MG63 (cell line): ENCODE measurements at regions not wholly inside any gene's neighbourhood (a gene's known extent, or its start where the extent isn't known, plus 50 kb on each side); places are given as distances from the start of the nearest gene placed in this dataset.
"Not testable (repeated sequence)": the region's sequence is repeated elsewhere in the genome, so short reads cannot be mapped to it uniquely, and the experiment has no call there.

Experiments
- DNase-seq: peaks from one replicate; pipeline ENCODE4 v3.0.0-alpha.2; 2020
- H3K27me3 ChIP-seq: fragments of 250-450 bp; sonication (Bioruptor Pico); 2 replicates; pipeline ENCODE4 v1.5.1; 2020; ENCODE audit warnings: mild to moderate bottlenecking, moderate library complexity
- H3K36me3 ChIP-seq: fragments of 250-450 bp; sonication (Bioruptor Pico); 2 replicates; pipeline ENCODE4 v1.5.1; 2020; ENCODE audit warnings: mild to moderate bottlenecking, moderate library complexity
- H3K4me3 ChIP-seq: fragments of 250-450 bp; sonication (Bioruptor Pico); 2 replicates; pipeline ENCODE4 v1.5.1; 2020; ENCODE audit warnings: mild to moderate bottlenecking, moderate library complexity
- H3K9me3 ChIP-seq: fragments of 250-450 bp; sonication (Bioruptor Pico); 2 replicates; pipeline ENCODE4 v1.5.1; 2020; ENCODE audit warnings: mild to moderate bottlenecking, moderate library complexity

DNA sequence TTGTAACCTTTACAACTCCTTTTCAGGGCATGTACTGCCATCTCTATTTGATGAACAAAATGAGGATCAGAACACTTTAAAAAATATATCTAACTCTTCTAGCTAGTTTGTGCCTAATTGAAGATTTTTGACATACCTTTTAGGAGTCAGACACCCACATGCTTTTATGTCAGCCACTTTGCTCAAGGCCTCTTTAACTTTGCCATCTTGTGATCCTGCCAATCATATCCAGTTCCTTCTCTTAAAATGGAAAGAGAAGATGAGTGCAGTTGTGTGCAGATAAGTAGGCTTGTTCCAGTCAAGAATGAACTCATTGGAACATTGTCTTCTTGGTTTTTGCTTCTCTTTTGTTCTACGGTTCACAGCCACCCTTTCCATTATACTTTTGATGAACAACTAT, 425.6 kb upstream of the TNC start:
- no peaks in the 10 kb centered on the region for H3K36me3 ChIP-seq
- no peaks in the 10 kb centered on the region for H3K9me3 ChIP-seq
- H3K27me3 ChIP-seq = no peaks in the 10 kb centered on the region
- H3K4me3 ChIP-seq = no peak overlapping the region
- DNase-seq = no peak

DNA sequence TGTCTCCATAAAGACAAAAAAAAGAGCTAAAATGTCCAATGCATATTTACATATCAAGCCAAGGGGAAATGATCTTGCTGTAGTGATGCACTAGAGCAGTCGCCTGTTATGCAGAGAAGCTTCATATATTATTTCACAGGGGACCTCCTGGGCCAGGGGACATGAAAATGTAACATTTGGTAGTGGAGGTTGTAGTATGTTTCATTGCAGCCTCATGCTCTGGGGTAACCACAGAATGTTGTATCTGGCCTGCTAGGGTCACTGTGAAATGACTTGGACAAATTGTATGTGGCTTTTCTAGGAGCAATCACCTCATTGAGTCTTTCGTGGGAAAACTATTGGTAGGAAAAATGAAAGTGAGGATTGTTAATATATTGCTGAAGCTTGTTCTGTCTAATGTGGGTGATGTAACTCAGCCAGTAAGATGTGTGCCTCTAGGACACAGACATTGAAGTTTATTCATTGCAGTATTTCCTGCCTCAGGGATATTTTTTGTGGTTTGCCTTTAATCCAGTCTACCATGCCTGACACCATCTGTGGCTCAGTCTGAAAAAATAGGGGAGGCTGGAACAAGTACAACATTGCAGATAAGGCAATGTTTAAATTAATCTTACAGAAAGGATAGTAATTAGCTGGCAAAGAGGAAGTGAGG, 430.8 kb upstream of the TNC start:
- Histone ChIP-seq H3K9me3 (no peaks in the 10 kb centered on the region), H3K27me3 (no peaks in the 10 kb centered on the region), H3K4me3 (no peak overlapping the region), H3K36me3 (no peaks in the 10 kb centered on the region)
- no peak for DNase-seq

DNA sequence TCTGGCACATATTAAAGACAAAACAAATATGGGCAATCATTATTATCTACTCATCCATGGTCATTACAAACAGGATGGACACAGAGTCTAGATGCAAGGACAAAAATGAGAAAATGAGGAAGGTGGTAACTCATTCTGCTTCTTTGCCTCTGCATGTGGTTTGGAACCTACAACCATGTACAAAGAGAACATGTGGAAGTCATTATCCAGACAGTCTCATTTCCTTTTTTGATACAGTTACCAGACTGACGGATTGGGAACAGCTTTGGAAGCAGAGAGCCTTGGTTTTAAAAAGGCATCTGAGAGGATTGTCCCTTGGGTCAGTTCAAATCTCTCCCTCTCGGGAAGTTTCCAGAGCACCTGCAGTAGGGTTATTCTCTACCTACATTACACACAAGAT, 433.4 kb upstream of the TNC start:
- no peak for DNase-seq
- Histone ChIP-seq H3K27me3 (no peaks in the 10 kb centered on the region), H3K36me3 (no peaks in the 10 kb centered on the region), H3K4me3 (no peak overlapping the region), H3K9me3 (no peaks in the 10 kb centered on the region; the same call in 1 of the 2 replicates)

DNA sequence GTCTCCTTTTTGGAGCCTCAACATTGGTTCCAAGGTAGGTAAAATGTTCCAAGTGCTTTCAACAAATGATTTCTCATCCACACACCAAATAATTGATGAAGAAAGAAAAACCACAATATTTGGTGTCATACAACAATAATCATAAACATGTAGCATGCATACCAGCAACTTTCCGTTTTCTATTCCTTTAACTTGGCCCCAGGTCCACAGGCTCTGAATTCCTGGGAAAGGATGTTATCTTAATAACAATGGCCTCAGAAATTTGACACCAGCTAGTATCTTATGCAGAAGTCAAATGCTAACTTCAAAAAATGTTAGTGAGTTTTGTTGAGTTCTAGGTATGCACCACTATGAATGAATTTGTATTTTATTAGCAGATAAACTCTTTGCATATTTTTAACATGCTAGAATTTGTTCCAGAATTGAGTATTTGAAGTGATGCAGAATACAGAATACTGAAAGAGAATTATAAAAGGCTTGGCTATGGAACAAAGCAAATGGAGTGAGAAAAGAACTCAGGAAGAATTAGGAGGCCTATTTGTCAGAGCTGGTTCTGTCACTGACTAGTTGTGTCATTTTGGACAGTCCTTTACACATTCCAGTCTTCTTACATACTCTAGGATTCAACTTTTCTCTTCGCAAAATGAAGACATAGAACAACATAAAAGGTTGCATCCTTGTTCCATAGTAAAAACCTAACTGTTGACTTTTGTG, 435.3 kb upstream of the TNC start:
- Histone ChIP-seq H3K36me3 (no peaks in the 10 kb centered on the region), H3K9me3 (no peaks in the 10 kb centered on the region; the same call in 1 of the 2 replicates), H3K27me3 (no peaks in the 10 kb centered on the region), H3K4me3 (no peak overlapping the region)
- no peak for DNase-seq

DNA sequence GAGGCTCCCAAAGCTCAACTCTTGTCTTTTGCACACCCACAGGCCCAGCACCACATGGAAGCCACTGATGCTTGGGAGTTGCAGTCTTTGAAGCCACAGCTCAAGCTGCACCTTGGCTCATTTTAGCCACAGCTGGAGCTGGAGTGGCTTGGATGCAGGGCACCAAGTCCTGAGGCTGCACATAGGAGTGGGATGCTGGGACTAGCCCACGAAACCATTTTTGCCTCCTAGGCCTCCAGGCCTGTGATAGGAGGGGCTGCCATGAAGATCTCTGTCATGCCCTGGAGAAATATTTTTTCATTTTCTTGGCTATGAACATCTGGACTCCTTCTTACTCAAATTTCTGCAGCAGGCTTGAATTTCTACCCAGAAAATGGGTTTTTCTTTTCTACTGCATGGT, 438.5 kb upstream of the TNC start:
- DNase-seq = no peak
- Histone ChIP-seq H3K4me3 (no peak overlapping the region), H3K36me3 (no peaks in the 10 kb centered on the region), H3K27me3 (no peaks in the 10 kb centered on the region), H3K9me3 (no peaks in the 10 kb centered on the region; the same call in 1 of the 2 replicates)

DNA sequence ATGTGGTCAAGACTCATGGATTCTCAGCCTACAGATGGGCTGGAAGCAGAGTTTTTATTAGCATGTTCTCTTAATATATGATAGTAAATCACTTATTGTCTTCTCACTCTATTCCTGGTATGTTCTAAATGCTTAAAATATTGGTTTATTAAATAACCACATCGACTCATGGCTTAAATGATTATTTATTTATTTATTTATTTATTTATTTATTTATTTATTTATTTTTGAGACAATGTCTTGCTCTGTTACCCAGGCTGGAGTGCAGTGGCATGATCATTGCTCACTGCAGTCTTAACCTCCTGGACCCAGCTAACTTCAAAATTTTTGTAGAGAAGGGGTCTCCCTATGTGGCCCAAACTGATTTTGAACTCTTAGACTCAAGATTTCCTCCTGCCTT, 457.2 kb upstream of the TNC start:
- DNase-seq = no peak
- H3K4me3 ChIP-seq = no peak overlapping the region
- H3K9me3 ChIP-seq = no peaks in the 10 kb centered on the region; the same call in 1 of the 2 replicates
- no peaks in the 10 kb centered on the region for H3K27me3 ChIP-seq
- no peaks in the 10 kb centered on the region for H3K36me3 ChIP-seq

DNA sequence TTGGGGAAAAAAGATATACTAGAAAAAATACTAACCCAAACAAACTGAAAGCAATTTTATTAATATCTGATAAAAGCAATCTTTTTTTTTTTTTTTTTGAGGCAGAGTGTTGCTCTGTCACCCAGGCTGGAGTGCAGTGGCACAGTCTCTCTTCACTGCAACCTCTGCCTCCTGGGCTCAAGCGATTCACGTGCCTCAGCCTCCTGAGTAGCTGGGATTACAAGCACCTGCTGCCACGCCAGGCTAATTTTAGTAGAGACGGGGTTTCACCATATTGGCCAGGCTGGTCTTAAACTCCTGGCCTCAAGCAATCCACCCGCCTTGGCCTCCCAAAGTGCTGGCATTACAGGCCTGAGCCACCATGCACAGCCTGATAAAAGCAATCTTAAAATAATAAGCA, 467.5 kb upstream of the TNC start:
- not testable (repeated sequence) for H3K36me3 ChIP-seq, H3K4me3 ChIP-seq, H3K9me3 ChIP-seq, H3K27me3 ChIP-seq, DNase-seq

DNA sequence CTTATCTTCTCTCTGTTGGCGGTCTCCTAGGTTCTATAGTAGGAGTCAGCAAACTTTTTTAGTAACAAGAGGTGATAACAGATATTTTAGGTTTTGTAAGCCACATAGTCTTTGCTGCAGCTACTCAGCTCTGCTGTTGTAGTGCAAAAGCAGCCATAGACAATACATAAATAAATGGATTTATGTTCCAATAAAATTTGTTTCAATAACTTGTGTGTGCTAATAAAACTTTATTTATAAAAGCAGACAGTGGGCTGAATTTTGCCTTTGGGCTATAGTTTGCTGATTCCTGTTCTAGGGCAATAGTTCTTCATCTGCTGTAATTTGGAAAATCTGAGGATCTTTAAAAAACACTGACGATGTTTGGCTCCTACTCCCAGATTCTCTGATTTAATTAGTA, 469.4 kb upstream of the TNC start:
- Histone ChIP-seq H3K4me3 (no peak overlapping the region), H3K36me3 (no peaks in the 10 kb centered on the region), H3K9me3 (peaks cover 8% of the 10 kb centered on the region), H3K27me3 (no peaks in the 10 kb centered on the region)
- DNase-seq = no peak

DNA sequence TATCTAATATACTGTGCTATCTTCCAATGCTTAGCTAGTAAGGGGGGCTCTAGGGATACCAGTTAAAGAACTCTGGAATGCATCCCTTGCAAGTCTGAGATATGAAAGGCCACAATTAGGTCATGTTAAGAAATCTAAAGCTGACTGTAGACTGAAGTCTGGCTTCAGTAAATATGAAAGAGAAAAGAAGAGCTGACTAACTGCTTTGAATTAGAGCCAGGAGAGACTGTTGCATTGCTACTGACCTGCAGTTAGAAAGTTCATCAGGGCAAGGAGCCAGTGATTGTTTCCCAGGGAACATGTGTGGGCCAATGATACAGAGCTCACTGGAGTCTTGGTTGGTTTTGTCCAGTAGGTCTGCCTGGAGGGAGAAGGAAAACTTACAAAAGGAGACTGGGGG, 472.1 kb upstream of the TNC start:
- DNase-seq = peak; percentile 86
- no peak overlapping the region for H3K4me3 ChIP-seq
- H3K36me3 ChIP-seq = no peaks in the 10 kb centered on the region

DNA sequence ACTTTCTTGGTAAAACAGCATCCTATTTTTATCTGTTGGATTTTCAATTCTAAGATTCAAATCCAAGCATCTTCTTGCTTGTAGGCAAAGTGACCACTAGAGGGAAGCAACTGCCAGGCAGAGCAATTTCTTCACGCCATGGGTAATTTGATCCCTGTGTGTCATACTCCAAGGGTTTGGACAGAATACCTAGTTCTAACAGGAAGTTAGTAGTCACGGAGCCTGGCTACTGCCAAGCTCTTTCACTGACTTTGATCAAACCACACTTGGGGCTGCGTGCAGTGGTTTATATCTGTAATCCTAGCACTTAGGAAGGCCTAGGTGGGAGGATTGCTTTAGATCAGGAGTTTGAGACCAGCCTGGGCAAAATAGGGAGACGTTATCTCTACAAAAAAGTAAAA, 473.6 kb upstream of the TNC start:
- no peaks in the 10 kb centered on the region for H3K36me3 ChIP-seq
- DNase-seq = peak; percentile 93
- H3K27me3 ChIP-seq = no peaks in the 10 kb centered on the region
- H3K9me3 ChIP-seq = peaks cover 8% of the 10 kb centered on the region
- no peak overlapping the region for H3K4me3 ChIP-seq

More for the DNA sequence above, 472.1 kb upstream of the TNC start:
- Histone ChIP-seq H3K9me3 (peaks cover 8% of the 10 kb centered on the region), H3K27me3 (no peaks in the 10 kb centered on the region)

DNA sequence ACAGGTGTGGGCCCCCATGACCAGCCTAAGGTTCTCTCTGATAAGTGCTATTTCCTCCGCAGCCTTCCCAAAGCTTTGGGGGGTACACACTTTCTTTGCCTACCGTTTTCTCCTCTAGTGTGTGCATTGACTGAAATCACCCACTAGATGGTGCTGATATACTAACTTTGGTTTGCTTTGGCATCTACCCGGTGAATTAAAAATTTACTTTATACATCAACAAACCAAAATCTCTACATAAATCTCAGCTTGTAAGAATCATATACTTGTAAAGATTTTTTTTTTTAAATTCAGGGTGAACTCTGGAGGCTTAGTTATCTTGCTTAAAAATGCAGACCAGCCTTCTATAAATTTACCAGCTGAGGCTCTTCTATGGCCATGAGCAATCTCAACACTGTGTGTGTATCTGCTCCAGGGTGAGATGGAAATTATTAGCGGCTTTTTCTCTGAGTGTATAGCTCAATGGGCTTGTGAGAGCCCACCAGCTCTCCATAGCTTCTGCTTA, 475.7 kb upstream of the TNC start:
- H3K9me3 ChIP-seq = peaks cover 8% of the 10 kb centered on the region
- DNase-seq = no peak
- H3K27me3 ChIP-seq = no peaks in the 10 kb centered on the region
- H3K4me3 ChIP-seq = no peak overlapping the region
- H3K36me3 ChIP-seq = no peaks in the 10 kb centered on the region

DNA sequence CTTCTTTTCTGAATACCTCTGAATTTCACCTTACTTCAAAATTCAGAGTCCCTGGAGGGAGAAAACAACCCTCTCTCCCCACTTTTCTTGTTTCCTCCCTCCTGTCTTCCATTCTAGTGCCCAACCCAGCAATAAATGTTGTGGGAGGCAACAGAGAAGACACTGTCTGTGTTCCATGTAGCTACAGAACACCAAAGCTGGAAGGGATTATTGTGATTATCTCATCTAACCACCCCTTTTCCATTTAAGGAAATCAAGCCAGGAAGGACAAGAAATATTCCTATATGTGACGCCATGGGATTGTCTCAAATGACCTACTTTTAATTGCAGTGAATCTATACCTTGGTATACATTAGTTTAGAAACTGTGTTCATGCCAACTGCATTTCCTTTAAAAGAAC, 476.6 kb upstream of the TNC start:
- no peaks in the 10 kb centered on the region for H3K27me3 ChIP-seq
- peaks cover 2% of the 10 kb centered on the region for H3K9me3 ChIP-seq
- no peak overlapping the region for H3K4me3 ChIP-seq
- no peak for DNase-seq
- no peaks in the 10 kb centered on the region for H3K36me3 ChIP-seq

DNA sequence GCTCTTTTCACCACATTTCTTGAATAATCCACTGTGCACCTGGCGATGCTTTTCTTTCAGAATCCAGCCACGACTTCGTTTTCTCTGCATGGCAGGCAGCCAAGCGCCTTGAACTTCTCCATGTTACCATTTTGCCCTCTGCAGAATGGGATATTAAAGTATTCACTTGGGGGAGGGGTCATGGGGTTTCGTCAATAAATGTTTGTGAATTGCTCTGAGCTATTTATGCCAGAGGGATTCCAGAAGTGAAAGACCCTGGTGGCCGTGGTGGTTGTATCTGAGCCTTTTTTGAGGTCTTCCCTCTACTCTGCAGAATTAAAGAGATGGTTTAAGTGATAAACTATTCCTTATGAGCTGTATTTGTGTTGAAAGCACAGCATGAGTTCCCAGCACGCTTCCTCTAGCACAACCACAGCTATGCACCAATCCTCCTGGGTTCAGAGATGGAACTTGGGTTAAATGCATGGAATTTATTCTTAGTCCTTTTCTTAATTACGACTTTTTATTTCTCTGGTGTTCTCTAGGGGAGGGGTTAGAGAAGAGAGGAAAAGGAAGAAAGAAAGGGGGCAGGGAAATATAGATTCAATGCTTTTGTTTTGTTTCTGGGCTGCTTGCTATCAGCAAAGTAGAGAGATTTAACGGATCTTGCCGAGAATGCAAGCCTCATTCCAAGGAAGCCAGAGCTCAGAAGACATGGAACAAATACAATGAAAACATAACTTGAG, 478.2 kb upstream of the TNC start:
- peak overlapping the region; percentile 21 for H3K4me3 ChIP-seq
- no peaks in the 10 kb centered on the region for H3K27me3 ChIP-seq
- no peaks in the 10 kb centered on the region for H3K36me3 ChIP-seq
- no peaks in the 10 kb centered on the region for H3K9me3 ChIP-seq
- DNase-seq = peak; percentile 53

DNA sequence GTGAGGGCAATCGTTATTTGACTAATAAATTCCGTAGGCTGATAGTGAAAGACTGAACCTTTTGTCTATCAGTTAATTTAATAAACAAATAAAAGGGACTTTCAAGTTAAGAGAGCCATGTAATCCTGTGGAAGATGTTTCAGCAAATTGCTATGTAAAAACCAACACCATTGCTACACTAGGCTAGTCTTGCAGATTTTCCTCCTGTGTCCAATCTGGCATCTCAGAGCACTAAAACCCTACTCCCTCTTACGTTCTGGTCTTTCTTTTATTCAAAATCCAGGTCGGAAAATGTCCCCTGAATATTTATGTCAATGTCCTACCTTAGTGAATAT, 478.8 kb upstream of the TNC start:
- Histone ChIP-seq H3K9me3 (no peaks in the 10 kb centered on the region), H3K27me3 (no peaks in the 10 kb centered on the region), H3K36me3 (no peaks in the 10 kb centered on the region), H3K4me3 (peak overlapping the region; percentile 21)
- DNase-seq = no peak

DNA sequence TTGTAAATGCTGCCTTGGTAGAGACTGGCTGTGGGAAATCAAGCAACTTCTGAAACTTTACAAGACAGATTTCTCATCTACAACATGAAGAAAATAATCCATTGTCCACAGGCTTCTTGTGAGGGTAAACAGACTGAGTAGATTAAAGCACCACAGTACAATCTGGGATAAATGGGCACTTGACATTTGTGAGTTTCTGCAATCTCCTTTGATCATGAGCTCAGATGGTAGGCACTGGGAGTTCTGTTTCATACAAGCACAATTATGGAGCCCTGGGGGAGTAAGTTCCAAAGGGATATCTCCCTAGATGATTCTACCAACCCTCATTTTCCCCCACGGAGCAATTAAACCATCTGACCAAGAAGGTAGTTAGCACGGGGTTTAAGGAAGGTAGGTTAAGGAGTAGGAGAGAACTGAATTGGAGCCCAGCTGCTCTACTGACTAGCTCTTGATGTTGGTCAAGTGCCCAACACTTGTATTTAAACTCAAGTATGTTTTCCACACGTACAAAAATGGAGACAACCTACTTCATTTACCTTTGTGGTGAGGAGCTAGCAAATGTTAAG, 479.5 kb upstream of the TNC start:
- no peak overlapping the region for H3K4me3 ChIP-seq
- no peaks in the 10 kb centered on the region for H3K9me3 ChIP-seq
- no peaks in the 10 kb centered on the region for H3K36me3 ChIP-seq
- DNase-seq = no peak
- H3K27me3 ChIP-seq = no peaks in the 10 kb centered on the region

DNA sequence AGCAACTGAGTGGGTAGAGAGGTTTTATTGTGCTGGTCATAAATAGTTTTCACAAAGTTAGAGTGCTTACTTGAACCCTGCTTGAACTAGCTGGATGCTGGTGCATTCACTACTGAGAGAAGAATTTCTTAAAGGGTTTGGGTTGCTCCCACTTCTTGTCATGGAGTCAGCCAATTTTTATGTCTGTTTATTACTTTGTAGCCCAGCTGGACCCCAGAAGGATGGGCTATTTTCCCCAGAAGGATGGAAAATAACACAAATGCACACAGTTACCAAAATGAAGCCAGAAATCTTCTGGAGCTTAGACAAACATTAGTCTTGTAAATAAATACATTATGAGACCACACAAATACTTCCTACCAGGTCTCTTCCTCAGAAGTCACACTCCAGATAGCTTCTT, 480.8 kb upstream of the TNC start:
- H3K27me3 ChIP-seq = no peaks in the 10 kb centered on the region
- no peak overlapping the region for H3K4me3 ChIP-seq
- no peak for DNase-seq
- no peaks in the 10 kb centered on the region for H3K9me3 ChIP-seq
- H3K36me3 ChIP-seq = no peaks in the 10 kb centered on the region

DNA sequence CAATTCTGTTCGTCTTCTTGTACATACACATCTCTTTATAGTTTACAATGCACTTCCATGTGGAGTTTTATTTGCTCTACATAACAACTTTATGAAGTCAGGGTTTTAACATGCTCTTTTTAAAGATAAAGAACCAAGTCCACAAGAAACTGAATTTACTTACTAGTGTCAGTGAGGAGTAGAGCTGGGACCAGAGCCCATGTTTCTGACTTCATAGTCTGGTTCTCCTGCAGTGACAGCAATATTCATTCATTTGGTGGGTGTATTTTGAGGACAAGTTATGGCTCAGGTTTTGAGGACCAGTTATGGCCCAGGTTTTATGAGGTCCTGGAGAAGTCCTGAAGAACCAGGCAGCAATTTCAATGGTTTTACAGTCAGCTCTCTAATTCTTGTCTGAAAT, 481.9 kb upstream of the TNC start:
- Histone ChIP-seq H3K36me3 (no peaks in the 10 kb centered on the region), H3K9me3 (no peaks in the 10 kb centered on the region; the same call in 1 of the 2 replicates), H3K4me3 (no peak overlapping the region), H3K27me3 (no peaks in the 10 kb centered on the region)
- no peak for DNase-seq
